ENCODE measurements at regions not wholly inside any gene's neighbourhood (a gene's known extent, or its start where the extent isn't known, plus 50 kb on each side); places are given as distances from the start of the nearest gene placed in this dataset.

GRCh38 chr16:65998443-65998842 lies 368.0 kb upstream of the CDH5 start:
- no peak for DNase-seq

GRCh38 chr16:65994291-65994690 lies 372.2 kb upstream of the CDH5 start:
- no peak for DNase-seq

- no peak for DNase-seq
Measured at GRCh38 chr16:65991149-65991701, 375.3 kb upstream of the CDH5 start.

GRCh38 chr16:65989861-65990604 lies 376.5 kb upstream of the CDH5 start:
- no peak for DNase-seq

GRCh38 chr16:65988024-65988595 lies 378.4 kb upstream of the CDH5 start:
- DNase-seq: no peak

- no peak for DNase-seq
Measured at GRCh38 chr16:65984296-65984695, 382.2 kb upstream of the CDH5 start.

- DNase-seq: no peak
Measured at GRCh38 chr16:65981057-65981456, 385.4 kb upstream of the CDH5 start.

GRCh38 chr16:65975049-65975708 lies 391.3 kb upstream of the CDH5 start:
- no peak for DNase-seq

- no peak for DNase-seq
Measured at GRCh38 chr16:65967376-65967775, 399.1 kb upstream of the CDH5 start.

- no peak for DNase-seq
Measured at GRCh38 chr16:65965628-65966027, 400.9 kb upstream of the CDH5 start.

- DNase-seq: no peak
Measured at GRCh38 chr16:65964752-65965151, 401.7 kb upstream of the CDH5 start.

GRCh38 chr16:65961476-65962143 lies 404.9 kb upstream of the CDH5 start:
- DNase-seq: no peak

- DNase-seq: no peak
Measured at GRCh38 chr16:65959983-65960382, 406.5 kb upstream of the CDH5 start.

- no peak for DNase-seq
Measured at GRCh38 chr16:65958086-65958485, 408.4 kb upstream of the CDH5 start.

GRCh38 chr16:65956100-65956499 lies 410.4 kb upstream of the CDH5 start:
- no peak for DNase-seq

GRCh38 chr16:65954446-65954845 lies 412.0 kb upstream of the CDH5 start:
- no peak for DNase-seq

GRCh38 chr16:65950211-65950610 lies 416.3 kb upstream of the CDH5 start:
- no peak for DNase-seq

- DNase-seq: no peak
Measured at GRCh38 chr16:65948361-65948760, 418.1 kb upstream of the CDH5 start.

GRCh38 chr16:65947951-65948350 lies 418.5 kb upstream of the CDH5 start:
- no peak for DNase-seq

- DNase-seq: no peak
Measured at GRCh38 chr16:65945493-65945892, 421.0 kb upstream of the CDH5 start.

- DNase-seq: no peak
Measured at GRCh38 chr16:65944361-65944760, 422.1 kb upstream of the CDH5 start.

GRCh38 chr16:65940711-65941110 lies 425.8 kb upstream of the CDH5 start:
- no peak for DNase-seq

GRCh38 chr16:65938083-65938482 lies 428.4 kb upstream of the CDH5 start:
- no peak for DNase-seq

- no peak for DNase-seq
Measured at GRCh38 chr16:65937455-65937854, 429.0 kb upstream of the CDH5 start.
